ENCODE measurements at regions not wholly inside any gene's neighbourhood (a gene's known extent, or its start where the extent isn't known, plus 50 kb on each side); places are given as distances from the start of the nearest gene placed in this dataset.

DNA sequence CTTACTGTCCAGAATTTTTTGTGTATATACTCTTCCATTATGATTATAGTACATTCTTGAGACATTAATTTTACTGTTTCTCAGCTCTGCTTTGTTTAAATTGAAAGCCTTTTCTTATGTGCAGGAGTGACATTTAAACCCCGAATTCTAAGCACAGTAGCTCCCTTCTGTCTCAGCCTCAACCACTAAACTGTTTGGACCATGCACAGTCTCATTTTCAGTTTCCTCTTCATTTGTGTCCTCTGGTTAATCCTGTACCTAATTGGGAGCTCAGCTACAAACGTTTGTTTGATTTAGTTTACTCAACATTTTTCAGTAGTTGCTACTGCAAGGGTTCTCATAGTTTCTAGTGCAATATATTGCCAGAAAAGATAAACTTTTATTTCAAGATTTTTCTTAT, 206.3 kb downstream of the SLITRK5 start (continued):
- TF ChIP-seq NANOG (IDR thresholded peaks at IDR 0.05; ENCODE audit: borderline replicate concordance) (no peak), EZH2 (IDR thresholded peaks at IDR 0.05; ENCODE audit: low read depth, unreplicated experiment) (no peak), CREB1 (CRISPR knock-in tag; IDR thresholded peaks at IDR 0.05; ENCODE audit: low read depth) (no peak), STAT1 (IDR thresholded peaks at IDR 0.05; ENCODE audit: unreplicated experiment) (no peak), ZNF114 (CRISPR knock-in tag; IDR thresholded peaks at IDR 0.05) (no peak)

DNA sequence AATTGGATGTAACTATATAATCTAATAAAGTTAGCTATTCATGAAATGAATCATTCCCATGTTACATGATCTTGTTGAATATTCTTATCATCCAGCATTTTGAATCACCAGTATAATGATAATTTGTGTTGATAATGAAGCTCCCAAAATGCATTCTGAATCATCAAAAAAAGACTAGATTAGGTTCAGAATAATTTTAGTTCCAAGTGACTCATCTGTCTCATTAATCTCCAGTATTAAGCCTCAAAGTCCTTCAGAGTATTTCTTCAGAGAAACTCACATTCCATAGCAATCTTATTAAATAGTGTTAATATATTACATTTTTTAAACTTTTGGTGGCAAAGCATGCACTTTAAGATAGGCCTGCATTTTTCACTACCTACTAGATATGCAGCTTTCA, 207.5 kb downstream of the SLITRK5 start:
- Histone ChIP-seq H3K27me3 (ENCODE audit: insufficient read depth) (no peaks in the 10 kb centered on the region), H3K4me3 (no peak overlapping the region), H3K79me2 (replicated peaks; ENCODE audit: insufficient read depth) (no peaks in the 10 kb centered on the region), H3F3A (replicated peaks; ENCODE audit: low read depth) (no peaks in the 10 kb centered on the region), H3K4me2 (no peak overlapping the region), H4K20me1 (replicated peaks; ENCODE audit: insufficient read depth) (no peaks in the 10 kb centered on the region), H3K36me3 (ENCODE audit: insufficient read depth) (no peaks in the 10 kb centered on the region), H3K27ac (ENCODE audit: low read depth) (no peak overlapping the region), H2AFZ (no peak overlapping the region), H3K4me1 (ENCODE audit: insufficient read depth) (no peaks in the 10 kb centered on the region; the same call in 1 of the 2 replicates), H3K9me2 (ENCODE audit: insufficient read depth) (0 out of 2 replicates have a peak, but pooled peaks cover 4% of the 10 kb centered on the region)
- Mint-ChIP-seq H3K36me3 (ENCODE audit: low read depth) (no peaks in the 10 kb centered on the region), H3K27me3 (ENCODE audit: insufficient read depth, low read depth, poor library complexity) (no peaks in the 10 kb centered on the region), H3K4me3 (no peak overlapping the region), H3K4me1 (peaks cover 3% of the 10 kb centered on the region; the same call in 1 of the 3 replicates), H3K9me3 (no peaks in the 10 kb centered on the region), H3K27ac (no peak overlapping the region)
- no peak for DNase-seq (ENCODE audit: low spot score)
- TF ChIP-seq, protein P1, sequence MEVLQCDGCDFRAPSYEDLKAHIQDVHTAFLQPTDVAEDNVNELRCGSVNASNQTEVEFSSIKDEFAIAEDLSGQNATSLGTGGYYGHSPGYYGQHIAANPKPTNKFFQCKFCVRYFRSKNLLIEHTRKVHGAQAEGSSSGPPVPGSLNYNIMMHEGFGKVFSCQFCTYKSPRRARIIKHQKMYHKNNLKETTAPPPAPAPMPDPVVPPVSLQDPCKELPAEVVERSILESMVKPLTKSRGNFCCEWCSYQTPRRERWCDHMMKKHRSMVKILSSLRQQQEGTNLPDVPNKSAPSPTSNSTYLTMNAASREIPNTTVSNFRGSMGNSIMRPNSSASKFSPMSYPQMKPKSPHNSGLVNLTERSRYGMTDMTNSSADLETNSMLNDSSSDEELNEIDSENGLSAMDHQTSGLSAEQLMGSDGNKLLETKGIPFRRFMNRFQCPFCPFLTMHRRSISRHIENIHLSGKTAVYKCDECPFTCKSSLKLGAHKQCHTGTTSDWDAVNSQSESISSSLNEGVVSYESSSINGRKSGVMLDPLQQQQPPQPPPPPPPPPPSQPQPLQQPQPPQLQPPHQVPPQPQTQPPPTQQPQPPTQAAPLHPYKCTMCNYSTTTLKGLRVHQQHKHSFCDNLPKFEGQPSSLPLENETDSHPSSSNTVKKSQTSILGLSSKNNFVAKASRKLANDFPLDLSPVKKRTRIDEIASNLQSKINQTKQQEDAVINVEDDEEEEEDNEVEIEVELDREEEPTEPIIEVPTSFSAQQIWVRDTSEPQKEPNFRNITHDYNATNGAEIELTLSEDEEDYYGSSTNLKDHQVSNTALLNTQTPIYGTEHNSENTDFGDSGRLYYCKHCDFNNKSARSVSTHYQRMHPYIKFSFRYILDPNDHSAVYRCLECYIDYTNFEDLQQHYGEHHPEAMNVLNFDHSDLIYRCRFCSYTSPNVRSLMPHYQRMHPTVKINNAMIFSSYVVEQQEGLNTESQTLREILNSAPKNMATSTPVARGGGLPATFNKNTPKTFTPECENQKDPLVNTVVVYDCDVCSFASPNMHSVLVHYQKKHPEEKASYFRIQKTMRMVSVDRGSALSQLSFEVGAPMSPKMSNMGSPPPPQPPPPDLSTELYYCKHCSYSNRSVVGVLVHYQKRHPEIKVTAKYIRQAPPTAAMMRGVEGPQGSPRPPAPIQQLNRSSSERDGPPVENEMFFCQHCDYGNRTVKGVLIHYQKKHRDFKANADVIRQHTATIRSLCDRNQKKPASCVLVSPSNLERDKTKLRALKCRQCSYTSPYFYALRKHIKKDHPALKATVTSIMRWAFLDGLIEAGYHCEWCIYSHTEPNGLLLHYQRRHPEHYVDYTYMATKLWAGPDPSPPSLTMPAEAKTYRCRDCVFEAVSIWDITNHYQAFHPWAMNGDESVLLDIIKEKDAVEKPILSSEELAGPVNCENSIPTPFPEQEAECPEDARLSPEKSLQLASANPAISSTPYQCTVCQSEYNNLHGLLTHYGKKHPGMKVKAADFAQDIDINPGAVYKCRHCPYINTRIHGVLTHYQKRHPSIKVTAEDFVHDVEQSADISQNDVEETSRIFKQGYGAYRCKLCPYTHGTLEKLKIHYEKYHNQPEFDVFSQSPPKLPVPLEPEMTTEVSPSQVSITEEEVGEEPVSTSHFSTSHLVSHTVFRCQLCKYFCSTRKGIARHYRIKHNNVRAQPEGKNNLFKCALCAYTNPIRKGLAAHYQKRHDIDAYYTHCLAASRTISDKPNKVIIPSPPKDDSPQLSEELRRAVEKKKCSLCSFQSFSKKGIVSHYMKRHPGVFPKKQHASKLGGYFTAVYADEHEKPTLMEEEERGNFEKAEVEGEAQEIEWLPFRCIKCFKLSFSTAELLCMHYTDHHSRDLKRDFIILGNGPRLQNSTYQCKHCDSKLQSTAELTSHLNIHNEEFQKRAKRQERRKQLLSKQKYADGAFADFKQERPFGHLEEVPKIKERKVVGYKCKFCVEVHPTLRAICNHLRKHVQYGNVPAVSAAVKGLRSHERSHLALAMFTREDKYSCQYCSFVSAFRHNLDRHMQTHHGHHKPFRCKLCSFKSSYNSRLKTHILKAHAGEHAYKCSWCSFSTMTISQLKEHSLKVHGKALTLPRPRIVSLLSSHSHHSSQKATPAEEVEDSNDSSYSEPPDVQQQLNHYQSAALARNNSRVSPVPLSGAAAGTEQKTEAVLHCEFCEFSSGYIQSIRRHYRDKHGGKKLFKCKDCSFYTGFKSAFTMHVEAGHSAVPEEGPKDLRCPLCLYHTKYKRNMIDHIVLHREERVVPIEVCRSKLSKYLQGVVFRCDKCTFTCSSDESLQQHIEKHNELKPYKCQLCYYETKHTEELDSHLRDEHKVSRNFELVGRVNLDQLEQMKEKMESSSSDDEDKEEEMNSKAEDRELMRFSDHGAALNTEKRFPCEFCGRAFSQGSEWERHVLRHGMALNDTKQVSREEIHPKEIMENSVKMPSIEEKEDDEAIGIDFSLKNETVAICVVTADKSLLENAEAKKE (CRISPR knock-in tag; IDR thresholded peaks at IDR 0.05) = no peak
- TF ChIP-seq CREB1 (CRISPR knock-in tag; IDR thresholded peaks at IDR 0.05; ENCODE audit: low read depth) (no peak), EZH2 (IDR thresholded peaks at IDR 0.05; ENCODE audit: low read depth, unreplicated experiment) (no peak), POLR2AphosphoS5 (IDR thresholded peaks at IDR 0.05; ENCODE audit: low read depth) (no peak), NANOG (IDR thresholded peaks at IDR 0.05; ENCODE audit: borderline replicate concordance) (no peak), ZNF331 (CRISPR knock-in tag; IDR thresholded peaks at IDR 0.05; ENCODE audit: low read depth) (no peak), STAT1 (IDR thresholded peaks at IDR 0.05; ENCODE audit: unreplicated experiment) (no peak), ZNF114 (CRISPR knock-in tag; IDR thresholded peaks at IDR 0.05) (no peak), JUNB (IDR thresholded peaks at IDR 0.05; ENCODE audit: unreplicated experiment) (no peak), EZH2phosphoT487 (IDR thresholded peaks at IDR 0.05; ENCODE audit: unreplicated experiment) (no peak)
- TF ChIP-seq, protein P2, sequence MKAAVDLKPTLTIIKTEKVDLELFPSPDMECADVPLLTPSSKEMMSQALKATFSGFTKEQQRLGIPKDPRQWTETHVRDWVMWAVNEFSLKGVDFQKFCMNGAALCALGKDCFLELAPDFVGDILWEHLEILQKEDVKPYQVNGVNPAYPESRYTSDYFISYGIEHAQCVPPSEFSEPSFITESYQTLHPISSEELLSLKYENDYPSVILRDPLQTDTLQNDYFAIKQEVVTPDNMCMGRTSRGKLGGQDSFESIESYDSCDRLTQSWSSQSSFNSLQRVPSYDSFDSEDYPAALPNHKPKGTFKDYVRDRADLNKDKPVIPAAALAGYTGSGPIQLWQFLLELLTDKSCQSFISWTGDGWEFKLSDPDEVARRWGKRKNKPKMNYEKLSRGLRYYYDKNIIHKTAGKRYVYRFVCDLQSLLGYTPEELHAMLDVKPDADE (IDR thresholded peaks at IDR 0.05) = no peak
- TF ChIP-seq, protein P3, sequence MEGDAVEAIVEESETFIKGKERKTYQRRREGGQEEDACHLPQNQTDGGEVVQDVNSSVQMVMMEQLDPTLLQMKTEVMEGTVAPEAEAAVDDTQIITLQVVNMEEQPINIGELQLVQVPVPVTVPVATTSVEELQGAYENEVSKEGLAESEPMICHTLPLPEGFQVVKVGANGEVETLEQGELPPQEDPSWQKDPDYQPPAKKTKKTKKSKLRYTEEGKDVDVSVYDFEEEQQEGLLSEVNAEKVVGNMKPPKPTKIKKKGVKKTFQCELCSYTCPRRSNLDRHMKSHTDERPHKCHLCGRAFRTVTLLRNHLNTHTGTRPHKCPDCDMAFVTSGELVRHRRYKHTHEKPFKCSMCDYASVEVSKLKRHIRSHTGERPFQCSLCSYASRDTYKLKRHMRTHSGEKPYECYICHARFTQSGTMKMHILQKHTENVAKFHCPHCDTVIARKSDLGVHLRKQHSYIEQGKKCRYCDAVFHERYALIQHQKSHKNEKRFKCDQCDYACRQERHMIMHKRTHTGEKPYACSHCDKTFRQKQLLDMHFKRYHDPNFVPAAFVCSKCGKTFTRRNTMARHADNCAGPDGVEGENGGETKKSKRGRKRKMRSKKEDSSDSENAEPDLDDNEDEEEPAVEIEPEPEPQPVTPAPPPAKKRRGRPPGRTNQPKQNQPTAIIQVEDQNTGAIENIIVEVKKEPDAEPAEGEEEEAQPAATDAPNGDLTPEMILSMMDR (conservative IDR thresholded peaks at IDR 0.05; ENCODE audit: low read depth in 2 of 2) = no peak
- TF ChIP-seq, protein P4, sequence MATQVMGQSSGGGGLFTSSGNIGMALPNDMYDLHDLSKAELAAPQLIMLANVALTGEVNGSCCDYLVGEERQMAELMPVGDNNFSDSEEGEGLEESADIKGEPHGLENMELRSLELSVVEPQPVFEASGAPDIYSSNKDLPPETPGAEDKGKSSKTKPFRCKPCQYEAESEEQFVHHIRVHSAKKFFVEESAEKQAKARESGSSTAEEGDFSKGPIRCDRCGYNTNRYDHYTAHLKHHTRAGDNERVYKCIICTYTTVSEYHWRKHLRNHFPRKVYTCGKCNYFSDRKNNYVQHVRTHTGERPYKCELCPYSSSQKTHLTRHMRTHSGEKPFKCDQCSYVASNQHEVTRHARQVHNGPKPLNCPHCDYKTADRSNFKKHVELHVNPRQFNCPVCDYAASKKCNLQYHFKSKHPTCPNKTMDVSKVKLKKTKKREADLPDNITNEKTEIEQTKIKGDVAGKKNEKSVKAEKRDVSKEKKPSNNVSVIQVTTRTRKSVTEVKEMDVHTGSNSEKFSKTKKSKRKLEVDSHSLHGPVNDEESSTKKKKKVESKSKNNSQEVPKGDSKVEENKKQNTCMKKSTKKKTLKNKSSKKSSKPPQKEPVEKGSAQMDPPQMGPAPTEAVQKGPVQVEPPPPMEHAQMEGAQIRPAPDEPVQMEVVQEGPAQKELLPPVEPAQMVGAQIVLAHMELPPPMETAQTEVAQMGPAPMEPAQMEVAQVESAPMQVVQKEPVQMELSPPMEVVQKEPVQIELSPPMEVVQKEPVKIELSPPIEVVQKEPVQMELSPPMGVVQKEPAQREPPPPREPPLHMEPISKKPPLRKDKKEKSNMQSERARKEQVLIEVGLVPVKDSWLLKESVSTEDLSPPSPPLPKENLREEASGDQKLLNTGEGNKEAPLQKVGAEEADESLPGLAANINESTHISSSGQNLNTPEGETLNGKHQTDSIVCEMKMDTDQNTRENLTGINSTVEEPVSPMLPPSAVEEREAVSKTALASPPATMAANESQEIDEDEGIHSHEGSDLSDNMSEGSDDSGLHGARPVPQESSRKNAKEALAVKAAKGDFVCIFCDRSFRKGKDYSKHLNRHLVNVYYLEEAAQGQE (IDR thresholded peaks at IDR 0.05; ENCODE audit: unreplicated experiment) = no peak
- no peak for ATAC-seq

All from GM23338 (cell line).